GM10248 (cell line): ENCODE measurements at regions not wholly inside any gene's neighbourhood (a gene's known extent, or its start where the extent isn't known, plus 50 kb on each side); places are given as distances from the start of the nearest gene placed in this dataset.

ENCODE experiments used
- CTCF ChIA-PET: fragments of 300-600 bp; sonication (Branson Sonifier 250); formaldehyde crosslinking; extraction: SDS; loops from one replicate; lab custom pipeline; 2021; ENCODE audit warnings: antibody characterized with exemption; lab: Yijun Ruan, JAX
- POLR2A ChIA-PET: fragments of 350-650 bp; sonication (Branson Sonifier 250); formaldehyde crosslinking; extraction: SDS; loops from one replicate; lab custom pipeline; 2020; ENCODE audit warnings: antibody characterized with exemption; lab: Yijun Ruan, JAX
- DNase-seq: peaks from one replicate; pipeline ENCODE4 v3.0.0; 2012; ENCODE audit errors: extremely low spot score
- TF ChIP-seq, protein P1 (sequence below): IDR thresholded peaks from 2 replicates; pipeline ENCODE4 v1.5.1; 2012; ENCODE audit warnings: mild to moderate bottlenecking, low read depth; ENCODE audit errors: extremely low read depth, missing control alignments, control extremely low read depth

DNA sequence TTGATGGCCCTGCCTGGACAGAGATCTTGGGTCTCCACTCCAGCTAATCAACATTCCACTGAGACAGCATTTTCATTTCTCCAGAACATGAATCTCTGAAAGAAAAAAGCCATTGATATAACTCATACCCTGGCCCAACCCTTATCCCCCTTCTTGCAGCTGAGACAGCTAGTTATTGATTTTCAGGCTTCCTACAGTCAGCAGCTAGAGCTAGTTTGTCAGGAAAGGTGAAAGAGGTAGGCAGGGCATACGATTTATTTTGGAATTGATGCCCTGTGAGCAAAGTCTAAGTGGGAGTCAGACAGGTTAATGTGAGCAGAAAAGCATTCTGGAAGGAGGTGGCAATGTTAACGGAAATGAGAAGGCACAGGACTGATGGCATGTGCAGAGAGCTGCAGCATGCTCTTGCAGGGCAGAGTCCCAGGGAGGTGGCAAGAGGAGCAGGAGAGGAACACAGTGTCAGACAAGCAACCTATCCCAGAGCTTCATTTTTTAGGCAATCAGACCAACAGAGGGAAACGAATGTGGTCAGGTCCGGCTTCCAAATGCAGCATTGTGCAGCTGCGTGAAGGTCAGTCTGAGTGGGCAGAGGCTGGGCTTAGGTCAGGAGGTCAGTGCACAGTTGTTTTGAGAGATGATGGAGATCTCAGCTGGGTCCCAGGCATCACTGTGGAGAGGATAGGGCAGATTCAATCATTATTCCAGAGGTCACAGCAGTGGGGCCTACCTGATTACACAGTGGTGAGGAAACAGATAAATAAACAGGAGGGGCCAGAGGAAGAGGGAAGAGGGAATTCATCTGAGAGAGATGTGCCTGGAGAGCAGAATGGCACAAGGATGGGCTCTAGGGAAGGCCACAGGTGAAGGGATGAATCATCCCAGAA, 134.8 kb downstream of the CMPK2 start:
- TF ChIP-seq, protein P1, sequence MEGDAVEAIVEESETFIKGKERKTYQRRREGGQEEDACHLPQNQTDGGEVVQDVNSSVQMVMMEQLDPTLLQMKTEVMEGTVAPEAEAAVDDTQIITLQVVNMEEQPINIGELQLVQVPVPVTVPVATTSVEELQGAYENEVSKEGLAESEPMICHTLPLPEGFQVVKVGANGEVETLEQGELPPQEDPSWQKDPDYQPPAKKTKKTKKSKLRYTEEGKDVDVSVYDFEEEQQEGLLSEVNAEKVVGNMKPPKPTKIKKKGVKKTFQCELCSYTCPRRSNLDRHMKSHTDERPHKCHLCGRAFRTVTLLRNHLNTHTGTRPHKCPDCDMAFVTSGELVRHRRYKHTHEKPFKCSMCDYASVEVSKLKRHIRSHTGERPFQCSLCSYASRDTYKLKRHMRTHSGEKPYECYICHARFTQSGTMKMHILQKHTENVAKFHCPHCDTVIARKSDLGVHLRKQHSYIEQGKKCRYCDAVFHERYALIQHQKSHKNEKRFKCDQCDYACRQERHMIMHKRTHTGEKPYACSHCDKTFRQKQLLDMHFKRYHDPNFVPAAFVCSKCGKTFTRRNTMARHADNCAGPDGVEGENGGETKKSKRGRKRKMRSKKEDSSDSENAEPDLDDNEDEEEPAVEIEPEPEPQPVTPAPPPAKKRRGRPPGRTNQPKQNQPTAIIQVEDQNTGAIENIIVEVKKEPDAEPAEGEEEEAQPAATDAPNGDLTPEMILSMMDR = no peak
- POLR2A ChIA-PET = no interaction called here
- CTCF ChIA-PET = no interaction called here
- DNase-seq = no peak

DNA sequence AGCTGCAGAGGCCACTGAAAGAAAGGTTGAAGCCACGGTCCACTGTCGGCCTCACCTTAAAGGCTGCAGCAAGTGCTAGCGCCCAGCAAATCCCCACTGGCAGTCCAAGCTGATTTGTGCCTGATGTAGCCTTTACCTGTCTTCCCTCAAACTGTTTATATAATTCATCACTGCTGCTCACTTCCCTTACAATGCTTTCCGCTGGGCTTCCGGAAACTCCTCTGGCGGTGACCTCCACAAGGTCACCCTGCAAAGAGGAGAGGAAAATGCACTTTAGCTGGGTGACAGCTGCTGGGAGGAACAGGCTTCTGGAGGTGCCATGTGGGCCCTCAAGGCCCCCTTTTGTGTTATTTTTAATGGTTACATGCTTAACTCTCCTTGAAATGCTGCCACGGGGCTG, 126.2 kb downstream of the CMPK2 start:
- TF ChIP-seq, protein P1 = no peak
- POLR2A ChIA-PET = no interaction called here
- CTCF ChIA-PET = no interaction called here
- no peak for DNase-seq

DNA sequence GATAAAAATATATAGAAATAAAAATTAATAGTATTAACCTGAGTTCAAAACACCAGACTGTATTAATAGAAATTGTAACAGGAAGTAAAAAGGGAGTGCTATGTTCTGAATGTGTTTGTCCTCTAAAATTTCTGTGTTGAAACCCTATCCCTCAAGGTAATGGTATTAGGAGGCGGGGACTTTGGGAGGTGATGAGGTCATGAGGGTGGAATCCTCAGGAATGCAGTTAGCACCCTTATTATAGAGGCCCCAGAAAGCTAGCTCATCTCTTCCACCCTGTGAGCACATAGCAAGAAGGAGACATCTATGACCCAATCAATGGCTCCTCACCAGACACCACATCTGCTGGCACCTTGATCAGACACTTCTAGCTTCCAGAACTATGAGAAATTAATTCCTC, 124.5 kb downstream of the CMPK2 start:
- POLR2A ChIA-PET = no interaction called here
- CTCF ChIA-PET = no interaction called here
- no peak for DNase-seq
- TF ChIP-seq, protein P1 = no peak

DNA sequence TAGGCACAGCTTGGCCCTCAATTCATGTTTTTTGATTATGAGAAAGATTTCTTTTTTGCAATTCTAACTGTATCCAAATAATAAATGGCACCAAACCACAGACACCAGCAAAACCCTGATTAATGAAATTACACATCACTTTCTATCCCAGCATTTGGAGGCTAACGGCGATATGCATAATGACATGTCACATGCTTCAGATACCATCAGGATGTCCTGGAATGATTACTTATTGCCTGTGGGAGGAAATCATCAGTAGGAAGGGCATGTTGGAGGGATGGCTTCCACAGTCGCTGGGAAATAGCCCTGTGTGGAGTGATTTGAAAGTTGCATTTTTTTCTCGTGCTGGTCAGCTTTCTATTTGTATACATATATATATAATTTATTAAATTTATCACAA, 121.7 kb downstream of the CMPK2 start:
- CTCF ChIA-PET = no interaction called here
- POLR2A ChIA-PET = no interaction called here
- TF ChIP-seq, protein P1 = no peak

DNA sequence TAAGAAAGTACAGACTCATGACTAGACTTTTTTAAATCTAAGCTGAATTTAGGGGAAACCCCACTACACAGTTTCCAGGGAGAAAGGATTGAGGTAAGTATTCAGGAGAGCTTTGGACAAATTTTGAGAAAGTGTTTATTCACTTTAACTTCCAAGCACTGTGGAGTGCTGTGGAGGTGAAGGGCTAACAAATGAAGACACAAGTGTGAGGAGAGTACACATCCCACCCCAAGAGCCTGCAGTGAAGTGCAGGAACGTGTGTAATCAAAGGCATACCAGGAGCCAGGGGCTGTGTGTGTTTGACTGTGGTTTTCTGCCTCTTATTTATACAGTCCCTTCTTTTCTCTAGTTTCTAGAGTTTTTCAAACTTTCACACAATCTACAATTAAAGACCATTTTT, 118.3 kb downstream of the CMPK2 start:
- no peak for DNase-seq
- CTCF ChIA-PET = interaction anchor here (0.6 kb wide), 1 partner anchor 25 kb away, joined by 3 read pairs; no protein-coding TSS in a partner anchor
- TF ChIP-seq, protein P1 = no peak
- POLR2A ChIA-PET = no interaction called here

More for the DNA sequence above, 121.7 kb downstream of the CMPK2 start:
- no peak for DNase-seq

DNA sequence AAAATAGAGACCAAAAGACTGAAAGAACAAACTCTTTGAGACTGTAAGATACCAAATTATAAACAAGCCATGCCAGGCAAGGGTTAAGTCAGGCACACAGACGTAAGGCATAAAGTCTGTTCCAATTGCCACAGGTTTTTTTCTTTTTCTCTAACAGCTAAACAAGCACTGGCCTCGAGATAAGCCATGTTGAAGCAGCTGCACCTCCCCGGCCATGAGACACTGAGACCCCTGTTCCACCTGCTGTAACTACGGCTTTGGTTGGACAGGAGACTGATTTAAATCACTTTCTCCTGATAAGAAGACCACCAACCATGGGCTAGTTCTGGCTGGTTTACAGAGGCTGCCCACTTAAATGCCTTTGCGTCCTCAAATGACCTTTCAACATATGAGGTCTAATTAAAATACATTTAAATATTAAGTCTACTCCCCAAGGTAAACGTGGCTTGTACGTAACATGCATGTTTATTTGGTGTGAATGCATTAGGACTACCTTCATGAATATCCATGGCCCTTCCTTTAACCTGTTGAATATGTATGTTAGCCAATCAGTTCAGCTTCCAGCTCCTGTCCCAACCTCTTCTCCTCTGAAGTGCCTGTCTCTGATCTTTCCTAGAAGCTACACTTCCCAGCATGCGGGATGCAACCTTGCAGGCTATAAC, 117.2 kb downstream of the CMPK2 start:
- DNase-seq = no peak
- ChIA-PET CTCF (interaction anchor here (0.8 kb wide), 1 partner anchor 24 kb away, joined by 3 read pairs; no protein-coding TSS in a partner anchor), POLR2A (no interaction called here)
- TF ChIP-seq, protein P1 = no peak
